H1 (cell line): ENCODE measurements at regions not wholly inside any gene's neighbourhood (a gene's known extent, or its start where the extent isn't known, plus 50 kb on each side); places are given as distances from the start of the nearest gene placed in this dataset.

Experiments used
- ATF3 ChIP-seq: IDR thresholded peaks from 2 replicates; pipeline ENCODE4 v1.6.1; 2011; ENCODE audit warnings: low read depth, mild to moderate bottlenecking, low read length; ENCODE audit not compliant: insufficient read depth
- CHD2 ChIP-seq: IDR thresholded peaks from 2 replicates; pipeline ENCODE4 v1.6.1; 2012; ENCODE audit warnings: low read length, improper control_type of control experiment
- CTCF ChIP-seq, 3 experiments: IDR thresholded peaks; 1 replicate in 2 of 3; 2 replicates in 1 of 3; pipeline versions ENCODE4 v1.5.1 to v1.6.1; 2011; ENCODE audit warnings: low read length in 3 of 3, mild to moderate bottlenecking in 3 of 3, inconsistent platforms in 2 of 3, low read depth in 1 of 3, moderate library complexity in 1 of 3; ENCODE audit not compliant: insufficient read depth in 1 of 3; ENCODE audit errors: control extremely low read depth in 1 of 3
- E2F6 ChIP-seq: IDR thresholded peaks from 2 replicates; pipeline ENCODE4 v1.6.1; 2012; ENCODE audit warnings: inconsistent platforms
- FOSL1 ChIP-seq: IDR thresholded peaks from 2 replicates; pipeline ENCODE4 v1.6.1; 2011; ENCODE audit warnings: mild to moderate bottlenecking, low read depth, low read length, moderate library complexity; ENCODE audit not compliant: insufficient read depth
- MAX ChIP-seq: IDR thresholded peaks from 2 replicates; pipeline ENCODE4 v1.6.1; 2012; ENCODE audit warnings: inconsistent platforms
- POLR2A ChIP-seq, 2 experiments: IDR thresholded peaks; 1 replicate in 1 of 2; 2 replicates in 1 of 2; pipeline ENCODE4 v1.6.1; 2011; ENCODE audit warnings: low read depth in 2 of 2, low read length in 2 of 2, mild to moderate bottlenecking in 2 of 2; ENCODE audit errors: control extremely low read depth in 1 of 2
- POLR2AphosphoS5 ChIP-seq: IDR thresholded peaks from 2 replicates; pipeline ENCODE4 v1.6.1; 2011; ENCODE audit warnings: low read depth, low read length
- RXRA ChIP-seq: IDR thresholded peaks from 2 replicates; pipeline ENCODE4 v1.6.1; 2011; ENCODE audit warnings: low read depth, mild to moderate bottlenecking, low read length, moderate library complexity; ENCODE audit not compliant: insufficient read depth
- SIN3A ChIP-seq, 2 experiments: IDR thresholded peaks in 1 of 2; conservative IDR thresholded peaks in 1 of 2; 2 replicates each; pipeline ENCODE4 v1.6.1; 2011 to 2012; ENCODE audit warnings: low read length in 2 of 2, improper control_type of control experiment in 1 of 2, low read depth in 1 of 2, mild to moderate bottlenecking in 1 of 2
- SRF ChIP-seq: IDR thresholded peaks from 2 replicates; pipeline ENCODE4 v1.6.1; 2011; ENCODE audit warnings: mild to moderate bottlenecking, low read depth, low read length, moderate library complexity
- TAF1 ChIP-seq: IDR thresholded peaks from 2 replicates; pipeline ENCODE4 v1.6.1; 2011; ENCODE audit warnings: mild to moderate bottlenecking, low read depth, low read length
- TEAD4 ChIP-seq: IDR thresholded peaks from 2 replicates; pipeline ENCODE4 v1.6.1; 2012; ENCODE audit warnings: low read depth, low read length, inconsistent platforms, mixed read lengths
- USF2 ChIP-seq: IDR thresholded peaks from 2 replicates; pipeline ENCODE4 v1.6.1; 2011; ENCODE audit warnings: low read length, improper control_type of control experiment

GRCh38 chr14:71169861-71170260 lies 262.6 kb downstream of the PCNX1 start:
- no peak for TF ChIP-seq SIN3A (conservative IDR thresholded peaks at IDR 0.05 in 1 of 2, IDR thresholded peaks at IDR 0.05 in 1 of 2; ENCODE audit: low read depth in 1 of 2, low read length in 2 of 2)
- no peak for TF ChIP-seq CTCF (IDR thresholded peaks at IDR 0.05; ENCODE audit: control extremely low read depth in 1 of 3, insufficient read depth in 1 of 3, low read depth in 1 of 3, low read length in 3 of 3)
- TF ChIP-seq SRF, result no peak
- TF ChIP-seq USF2, result no peak
- TF ChIP-seq TEAD4, result no peak
- no peak for TF ChIP-seq RXRA
- TF ChIP-seq POLR2A (IDR thresholded peaks at IDR 0.05; ENCODE audit: control extremely low read depth in 1 of 2, low read depth in 2 of 2, low read length in 2 of 2), result no peak
- no peak for TF ChIP-seq POLR2AphosphoS5
- TF ChIP-seq MAX, result no peak
- TF ChIP-seq TAF1, result no peak
- TF ChIP-seq CHD2, result no peak
- TF ChIP-seq E2F6, result no peak
- TF ChIP-seq FOSL1, result no peak
- no peak for TF ChIP-seq ATF3
